SK-N-MC (cell line): ENCODE measurements at regions not wholly inside any gene's neighbourhood (a gene's known extent, or its start where the extent isn't known, plus 50 kb on each side); places are given as distances from the start of the nearest gene placed in this dataset.
"Not testable (repeated sequence)": the region's sequence is repeated elsewhere in the genome, so short reads cannot be mapped to it uniquely, and the experiment has no call there.

Experiments used
- DNase-seq: peaks from one replicate; pipeline ENCODE4 v3.0.0-alpha.2; 2011; ENCODE audit warnings: low read depth, low spot score
- H3K27ac ChIP-seq: fragments of 200-600 bp; sonication (generic); 2 replicates; pipeline ENCODE4 v1.5.1; 2016; ENCODE audit warnings: mixed run types
- H3K36me3 ChIP-seq: fragments of 200-600 bp; sonication (generic); 2 replicates; pipeline ENCODE4 v1.6.1; 2017; ENCODE audit warnings: antibody characterized with exemption, low read length, mixed read lengths; ENCODE audit not compliant: insufficient read depth
- H3K4me3 ChIP-seq: fragments of 200-600 bp; sonication (generic); 2 replicates; pipeline ENCODE4 v1.5.1; 2016
- H3K9ac ChIP-seq: fragments of 200-600 bp; sonication (generic); 2 replicates; pipeline ENCODE4 v1.8.0; 2017; ENCODE audit warnings: mixed run types, mixed read lengths; ENCODE audit not compliant: insufficient read length
- H3K9me3 ChIP-seq: fragments of 200-600 bp; sonication (generic); 2 replicates; pipeline ENCODE4 v1.6.1; 2017; ENCODE audit warnings: low read depth, mild to moderate bottlenecking, antibody characterized with exemption, low read length, moderate library complexity, mixed read lengths
- EZH2 ChIP-seq: fragments of 200-600 bp; sonication (generic); IDR thresholded peaks from one replicate; pipeline ENCODE4 v1.6.1; 2017; ENCODE audit warnings: antibody characterized with exemption
- FOXP2 ChIP-seq: optimal IDR thresholded peaks from 2 replicates; pipeline ENCODE3; 2011; ENCODE audit warnings: mild to moderate bottlenecking, moderate library complexity; ENCODE audit not compliant: insufficient read depth; ENCODE audit errors: extremely low read length, control extremely low read depth
- POLR2AphosphoS5 ChIP-seq: IDR thresholded peaks from 2 replicates; pipeline ENCODE4 v1.6.1; 2012; ENCODE audit warnings: mild to moderate bottlenecking, low read depth, low read length, borderline replicate concordance

- no peak overlapping the region for H3K9ac ChIP-seq
- no peak overlapping the region for H3K27ac ChIP-seq
- no peak for DNase-seq
- TF ChIP-seq POLR2AphosphoS5, result no peak
- TF ChIP-seq EZH2, result no peak
- TF ChIP-seq FOXP2, result no peak
- H3K4me3 ChIP-seq, result no peak overlapping the region
- H3K36me3 ChIP-seq, result no peaks in the 10 kb centered on the region
- H3K9me3 ChIP-seq, result no peaks in the 10 kb centered on the region
Measured at GRCh38 chrX:113192418-113192817, 351.8 kb upstream of the AMOT start.

GRCh38 chrX:113157496-113157895 lies 316.9 kb upstream of the AMOT start:
- no peaks in the 10 kb centered on the region for H3K36me3 ChIP-seq
- no peak for TF ChIP-seq POLR2AphosphoS5
- TF ChIP-seq FOXP2, result no peak
- TF ChIP-seq EZH2, result no peak
- H3K27ac ChIP-seq, result no peak overlapping the region
- no peak overlapping the region for H3K9ac ChIP-seq
- no peak for DNase-seq
- no peak overlapping the region for H3K4me3 ChIP-seq
- no peaks in the 10 kb centered on the region for H3K9me3 ChIP-seq

DNA sequence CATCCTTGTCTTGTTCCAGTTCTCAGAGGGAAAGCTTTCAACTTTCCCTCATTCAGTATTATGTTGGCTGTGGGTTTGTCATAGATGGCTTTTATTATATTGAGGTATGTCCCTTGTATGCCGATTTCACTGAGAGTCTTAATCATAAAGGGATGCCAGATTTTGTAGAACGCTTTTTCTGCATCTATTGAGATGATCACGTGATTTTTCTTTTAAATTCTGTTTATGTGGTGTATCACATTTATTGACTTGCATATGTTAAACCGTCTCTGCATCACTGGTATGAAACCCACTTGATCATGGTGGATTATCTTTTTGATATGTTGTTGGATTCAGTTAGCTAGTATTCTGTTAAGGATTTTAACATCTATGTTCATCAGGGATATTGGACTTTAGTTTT lies 313.7 kb upstream of the AMOT start:
- not testable (repeated sequence) for DNase-seq, H3K4me3 ChIP-seq, H3K9ac ChIP-seq, H3K36me3 ChIP-seq, H3K27ac ChIP-seq, H3K9me3 ChIP-seq

DNA sequence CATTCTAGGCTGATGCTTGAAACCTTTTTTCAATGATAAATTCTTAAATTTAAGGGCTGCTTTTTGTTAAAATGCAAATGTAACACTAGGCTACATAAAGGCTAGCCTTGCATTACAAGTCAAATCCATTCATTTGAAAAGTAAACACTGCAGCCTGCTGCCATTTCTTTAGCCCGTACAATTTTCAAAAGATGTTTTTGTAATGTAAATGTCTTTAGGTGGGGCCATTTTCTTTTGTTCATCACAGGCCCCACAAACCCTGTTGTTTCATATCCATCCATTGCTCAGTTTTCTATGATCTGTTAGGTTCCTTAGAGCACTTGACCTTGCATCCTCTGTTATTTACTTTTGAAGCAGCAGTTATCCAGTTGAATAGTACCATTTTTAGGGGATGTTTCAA lies 296.2 kb upstream of the AMOT start:
- TF ChIP-seq EZH2 (no peak), POLR2AphosphoS5 (no peak), FOXP2 (no peak)
- no peaks in the 10 kb centered on the region for H3K36me3 ChIP-seq
- H3K27ac ChIP-seq, result no peak overlapping the region
- no peaks in the 10 kb centered on the region for H3K9me3 ChIP-seq
- DNase-seq, result no peak
- H3K9ac ChIP-seq, result no peak overlapping the region
- H3K4me3 ChIP-seq, result no peak overlapping the region

GRCh38 chrX:113133316-113133715 lies 292.7 kb upstream of the AMOT start:
- TF ChIP-seq POLR2AphosphoS5 (no peak), EZH2 (no peak), FOXP2 (no peak)
- Histone ChIP-seq H3K4me3 (no peak overlapping the region), H3K9me3 (no peaks in the 10 kb centered on the region), H3K36me3 (no peaks in the 10 kb centered on the region), H3K9ac (no peak overlapping the region), H3K27ac (no peak overlapping the region)
- DNase-seq, result no peak

- Histone ChIP-seq H3K9me3 (no peaks in the 10 kb centered on the region), H3K27ac (no peak overlapping the region), H3K4me3 (no peak overlapping the region), H3K9ac (no peak overlapping the region), H3K36me3 (no peaks in the 10 kb centered on the region)
- TF ChIP-seq FOXP2 (no peak), EZH2 (no peak), POLR2AphosphoS5 (no peak)
- no peak for DNase-seq
Measured at GRCh38 chrX:113124693-113125092, 284.1 kb upstream of the AMOT start.

GRCh38 chrX:113075521-113075920 lies 234.9 kb upstream of the AMOT start:
- Histone ChIP-seq H3K4me3 (no peak overlapping the region), H3K36me3 (no peaks in the 10 kb centered on the region), H3K9ac (no peak overlapping the region), H3K9me3 (no peaks in the 10 kb centered on the region), H3K27ac (no peak overlapping the region)
- DNase-seq, result no peak
- no peak for TF ChIP-seq FOXP2
- TF ChIP-seq POLR2AphosphoS5, result no peak
- no peak for TF ChIP-seq EZH2

DNA sequence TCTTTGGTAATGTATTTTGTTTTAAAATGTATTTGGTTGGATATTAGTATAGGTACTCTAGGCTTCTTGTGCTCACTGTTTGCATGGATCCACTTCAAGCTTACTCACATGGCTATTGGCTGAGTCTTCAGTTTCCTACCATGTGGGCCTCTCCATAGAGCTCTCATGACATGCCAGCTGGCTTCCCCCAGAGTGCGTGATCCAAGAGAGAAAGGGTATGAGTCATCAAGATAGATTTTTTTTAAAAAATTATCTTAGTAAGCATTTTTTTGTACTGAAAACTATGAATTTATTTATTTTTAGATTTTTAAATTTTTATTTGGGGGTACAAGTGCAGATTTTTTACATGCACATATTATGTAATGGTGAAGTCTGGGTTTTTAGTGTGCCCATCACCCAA lies 219.1 kb upstream of the AMOT start:
- Histone ChIP-seq H3K9ac (no peak overlapping the region), H3K27ac (no peak overlapping the region), H3K36me3 (no peaks in the 10 kb centered on the region), H3K9me3 (no peaks in the 10 kb centered on the region), H3K4me3 (no peak overlapping the region)
- TF ChIP-seq FOXP2 (no peak), POLR2AphosphoS5 (no peak), EZH2 (no peak)
- DNase-seq, result no peak

DNA sequence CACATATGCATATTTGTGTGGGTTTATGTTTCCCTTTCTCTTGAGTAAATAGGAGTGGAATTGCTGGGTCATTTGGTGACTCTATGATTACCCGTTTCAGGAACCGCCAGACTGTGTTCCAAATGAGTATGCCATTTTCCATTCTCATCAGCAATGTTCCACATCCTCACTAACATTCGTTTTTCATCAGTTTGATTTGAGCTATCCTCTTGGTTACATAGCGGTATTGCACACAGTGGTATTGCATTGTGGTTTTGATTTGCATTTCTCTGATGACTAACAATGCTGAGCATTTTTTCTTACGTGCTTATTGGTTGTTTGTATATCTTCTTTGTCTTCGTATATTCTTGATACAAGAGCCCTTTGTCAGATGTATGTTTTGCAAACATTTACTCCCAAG lies 218.0 kb upstream of the AMOT start:
- DNase-seq, result no peak
- no peaks in the 10 kb centered on the region for H3K36me3 ChIP-seq
- no peaks in the 10 kb centered on the region for H3K9me3 ChIP-seq
- no peak for TF ChIP-seq FOXP2
- no peak for TF ChIP-seq EZH2
- TF ChIP-seq POLR2AphosphoS5, result no peak
- H3K9ac ChIP-seq, result no peak overlapping the region
- no peak overlapping the region for H3K27ac ChIP-seq
- H3K4me3 ChIP-seq, result no peak overlapping the region

DNA sequence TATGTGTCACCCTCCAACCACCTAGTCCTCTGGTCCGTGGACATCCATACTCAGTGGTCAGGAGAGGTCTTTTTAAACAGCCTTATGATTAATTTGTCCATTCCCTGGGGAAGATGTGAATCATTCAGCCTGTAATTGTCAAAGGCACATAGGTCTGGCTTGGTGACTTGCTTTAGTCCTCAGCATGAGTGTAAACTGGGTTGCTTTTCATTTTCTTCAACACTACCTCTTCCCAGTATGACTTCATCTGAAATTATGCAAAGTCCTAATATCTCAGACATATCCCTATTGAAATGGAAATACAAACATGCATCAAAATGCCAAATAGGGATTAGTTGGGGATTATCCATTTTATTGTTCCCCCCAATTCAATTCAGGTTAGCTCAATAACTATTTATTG lies 208.3 kb upstream of the AMOT start:
- H3K36me3 ChIP-seq, result no peaks in the 10 kb centered on the region
- H3K9me3 ChIP-seq, result no peaks in the 10 kb centered on the region
- no peak for TF ChIP-seq EZH2
- no peak for TF ChIP-seq FOXP2
- no peak for TF ChIP-seq POLR2AphosphoS5
- no peak overlapping the region for H3K4me3 ChIP-seq
- no peak overlapping the region for H3K9ac ChIP-seq
- H3K27ac ChIP-seq, result no peak overlapping the region
- no peak for DNase-seq
